GM19463 (cell line): ENCODE measurements at regions not wholly inside any gene's neighbourhood (a gene's known extent, or its start where the extent isn't known, plus 50 kb on each side); places are given as distances from the start of the nearest gene placed in this dataset.

Experiments
- ATAC-seq: cut with Tn5 transposase; IDR thresholded peaks from one replicate; pipeline ENCODE4 v1.9.1; 2021; ENCODE audit warnings: mild to moderate bottlenecking, moderate library complexity; ENCODE audit not compliant: unreplicated experiment

DNA sequence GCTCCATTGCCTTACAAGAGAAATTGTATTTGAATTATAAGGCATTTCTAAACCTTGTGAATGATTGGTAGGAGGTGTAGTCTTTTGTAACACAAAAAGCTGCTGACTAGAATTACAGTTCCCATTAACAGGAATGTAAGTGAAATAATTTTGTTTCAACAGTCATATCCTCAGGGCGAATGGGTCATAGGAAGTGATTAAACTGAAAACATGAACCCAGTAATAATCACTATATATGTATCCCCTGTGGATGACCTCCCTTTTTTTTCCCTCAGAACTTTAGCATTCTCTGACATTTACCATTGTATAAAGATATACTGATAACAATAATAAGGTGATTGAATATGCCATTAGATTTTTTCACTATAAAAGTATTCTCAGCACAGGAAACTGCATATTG lies 312.3 kb downstream of the ATP23 start:
- no peak for ATAC-seq

DNA sequence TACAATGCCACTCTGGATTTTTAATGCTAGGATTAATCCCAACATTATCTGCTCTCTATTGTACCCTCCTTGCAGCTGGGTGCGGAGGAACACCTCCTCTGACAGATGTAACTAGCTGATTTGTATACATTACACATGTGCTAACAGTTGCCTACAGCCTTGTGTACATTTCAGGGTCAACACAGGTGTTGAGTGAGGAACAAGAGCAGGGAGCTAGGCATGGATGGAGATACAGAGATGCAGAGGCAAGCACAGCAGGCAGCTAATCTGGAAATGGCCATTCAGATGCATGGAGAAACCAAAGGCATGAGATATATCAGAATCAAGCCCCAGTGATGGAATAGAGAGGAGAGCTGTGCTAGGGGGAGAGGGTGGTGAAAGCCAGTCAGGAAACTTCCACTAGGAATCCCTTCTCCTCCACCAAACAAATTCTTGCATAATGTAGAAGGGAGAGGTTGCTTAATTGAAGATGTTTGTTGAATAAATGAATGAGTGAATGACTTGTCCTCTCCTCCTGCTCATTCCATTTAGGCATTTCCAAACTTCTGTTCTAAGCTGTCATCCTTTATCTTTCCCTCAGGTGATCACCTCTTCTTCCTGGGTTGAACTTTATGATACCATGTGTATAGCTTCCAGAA lies 313.2 kb downstream of the ATP23 start:
- no peak for ATAC-seq

DNA sequence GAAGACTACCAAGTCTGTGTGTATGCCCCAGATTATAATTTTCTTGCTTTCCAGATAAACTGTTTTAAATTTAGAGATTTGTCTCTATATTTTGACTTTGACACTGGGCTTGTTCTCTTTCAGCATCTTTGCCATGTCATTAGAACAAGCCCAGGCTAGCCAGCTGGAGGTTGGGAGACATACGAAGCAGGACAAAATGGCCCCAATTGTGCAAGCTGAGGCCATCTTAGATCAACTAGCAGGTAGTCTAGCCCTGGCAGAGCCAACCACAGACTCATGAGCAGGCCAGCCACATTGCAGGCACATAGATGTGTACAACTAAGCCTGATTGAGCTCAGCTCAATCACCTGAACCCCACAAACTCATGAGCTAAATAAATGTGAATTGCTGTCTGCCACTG lies 321.4 kb downstream of the ATP23 start:
- no peak for ATAC-seq

DNA sequence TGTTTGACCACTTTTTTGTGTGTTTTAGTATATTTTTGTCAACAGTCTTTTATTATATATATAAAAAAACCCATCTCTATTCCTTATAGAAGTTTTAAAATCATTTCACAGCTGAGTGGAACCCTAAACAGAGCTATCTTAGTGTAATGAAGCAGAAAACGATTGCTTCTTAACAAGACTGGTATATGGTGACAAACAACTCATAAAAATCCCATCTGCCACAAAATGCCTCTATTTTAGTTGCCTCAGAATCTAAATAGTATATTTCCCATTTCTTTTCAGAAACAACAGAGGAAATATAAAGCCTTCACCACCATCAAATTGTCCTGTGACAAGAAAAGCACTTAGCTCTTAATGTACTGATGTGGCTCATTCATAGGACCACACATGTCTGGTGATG lies 322.4 kb downstream of the ATP23 start:
- no peak for ATAC-seq

DNA sequence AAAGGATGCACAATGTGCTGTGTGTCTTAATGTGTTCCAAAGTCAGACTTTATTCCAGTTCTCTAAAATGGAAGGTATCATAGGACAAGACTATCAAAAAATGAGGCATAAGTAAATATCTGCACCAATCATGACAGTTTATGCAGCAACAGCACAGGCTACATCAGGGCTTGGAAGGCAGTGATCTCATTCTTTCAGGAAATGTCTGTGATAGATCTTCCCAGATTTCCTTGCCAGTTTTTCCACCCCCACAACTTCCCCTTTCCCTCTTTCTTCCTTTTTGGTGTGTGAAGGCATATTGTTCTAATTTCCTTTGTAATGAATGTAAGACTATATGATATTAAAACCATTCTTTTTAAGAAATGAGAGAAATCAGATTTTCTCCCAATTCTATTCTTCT lies 326.7 kb downstream of the ATP23 start:
- ATAC-seq: no peak

DNA sequence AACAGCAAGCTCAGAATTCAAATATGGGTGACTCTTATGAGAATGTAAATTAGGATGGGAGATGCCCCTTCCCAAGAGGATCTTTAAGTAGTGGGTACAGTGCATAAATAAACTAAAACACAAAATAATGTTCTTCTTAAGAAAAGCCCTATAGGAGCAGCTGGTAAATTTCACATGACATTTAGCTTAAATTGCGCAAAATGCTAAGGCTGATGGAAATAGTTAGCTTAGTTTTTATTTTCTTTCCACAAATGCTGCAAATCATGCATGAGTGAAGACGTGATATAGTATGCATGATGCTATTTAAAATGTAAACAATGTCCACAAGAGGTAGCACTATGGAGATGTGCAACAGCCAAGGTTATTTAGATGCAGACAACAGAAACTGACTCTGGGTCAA lies 328.1 kb downstream of the ATP23 start:
- no peak for ATAC-seq

DNA sequence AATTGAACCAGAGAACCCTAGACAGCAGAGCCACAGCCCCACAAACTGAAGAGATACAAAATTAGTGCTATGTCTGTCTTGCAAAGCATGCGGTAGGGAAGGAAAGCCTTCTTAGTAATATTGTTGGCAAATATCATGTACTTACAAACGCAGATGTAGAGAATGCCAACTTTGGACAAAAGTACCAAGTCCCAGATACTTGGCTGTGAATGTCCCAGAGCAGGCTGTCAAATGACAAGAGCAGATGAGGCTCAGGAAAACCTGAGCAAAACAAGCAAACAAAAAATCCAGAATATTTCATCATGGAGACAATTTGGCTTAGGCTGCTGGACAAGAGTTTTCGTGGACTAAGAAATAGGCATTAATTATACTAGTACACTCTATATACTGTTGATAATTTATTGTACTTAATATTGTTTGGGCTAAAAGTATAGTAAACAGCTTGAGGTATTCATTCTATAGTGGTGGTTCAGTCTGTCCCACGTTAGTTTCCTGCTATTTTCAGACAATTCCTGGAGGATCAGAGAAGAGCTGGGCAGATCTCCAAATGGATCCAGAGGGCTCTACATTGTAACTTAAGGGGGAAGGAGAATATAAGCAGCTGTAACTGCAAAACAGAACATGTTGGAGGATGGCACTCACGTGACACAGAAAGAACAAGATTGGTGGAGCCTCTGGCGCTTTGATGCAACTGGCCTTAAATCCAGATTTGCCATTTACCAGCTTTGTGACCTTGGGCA lies 329.8 kb downstream of the ATP23 start:
- no peak for ATAC-seq

DNA sequence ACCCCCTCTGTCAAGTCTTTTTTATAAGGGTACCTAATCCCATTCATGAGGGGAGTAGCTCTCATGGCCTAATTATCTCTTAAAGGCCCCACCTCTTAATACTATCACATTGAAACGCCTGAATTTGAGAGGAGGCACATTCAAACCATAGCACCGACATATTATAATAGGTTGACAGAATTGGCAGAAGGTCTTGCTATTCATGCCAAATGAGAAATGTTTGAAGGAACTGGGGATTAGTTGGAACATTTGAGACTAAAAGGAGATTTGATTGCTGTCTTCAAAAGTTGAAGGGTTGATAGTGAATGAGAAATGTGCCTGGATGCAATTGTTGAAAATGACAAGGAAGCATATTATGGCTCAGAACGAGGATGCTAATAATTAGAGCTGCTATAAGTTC lies 331.1 kb downstream of the ATP23 start:
- ATAC-seq: no peak

DNA sequence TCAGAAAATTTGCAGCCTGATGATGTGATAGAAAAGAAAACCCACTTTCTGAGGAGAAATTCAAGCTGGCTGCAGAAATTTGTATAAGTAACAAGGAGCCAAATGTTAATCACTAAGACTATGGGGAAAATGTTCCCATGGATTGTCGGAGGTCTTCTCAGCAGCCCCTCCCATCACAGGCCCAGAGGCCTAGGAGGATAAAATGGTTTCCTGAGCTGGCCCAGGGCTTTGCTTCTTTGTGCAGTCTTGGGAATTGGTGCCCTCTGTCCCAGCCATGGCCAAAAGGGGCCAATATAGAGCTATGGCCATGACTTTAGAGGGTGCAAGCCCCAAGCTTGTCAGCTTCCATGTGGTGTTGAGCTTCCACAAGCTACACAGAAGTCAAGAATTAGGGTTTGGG lies 335.9 kb downstream of the ATP23 start:
- ATAC-seq: no peak

DNA sequence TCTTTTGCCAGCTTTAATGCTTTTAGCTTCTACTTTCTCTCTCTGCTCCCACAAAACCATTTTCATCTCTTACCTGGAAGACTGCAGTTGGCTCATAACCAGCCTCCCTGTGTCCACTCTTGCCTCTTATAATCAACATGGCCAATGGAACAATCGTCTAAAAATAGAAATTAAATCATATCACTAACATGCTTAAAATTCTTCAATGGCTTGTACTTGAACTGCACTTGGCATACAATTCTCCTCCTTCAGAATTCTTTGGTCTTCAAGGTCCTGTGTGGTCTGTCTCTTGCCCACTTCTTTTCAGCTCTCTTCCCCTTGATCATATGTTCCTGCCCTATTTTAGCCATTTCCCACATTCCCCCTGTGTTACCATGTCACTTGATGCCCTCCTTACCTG lies 342.2 kb downstream of the ATP23 start:
- ATAC-seq: no peak

DNA sequence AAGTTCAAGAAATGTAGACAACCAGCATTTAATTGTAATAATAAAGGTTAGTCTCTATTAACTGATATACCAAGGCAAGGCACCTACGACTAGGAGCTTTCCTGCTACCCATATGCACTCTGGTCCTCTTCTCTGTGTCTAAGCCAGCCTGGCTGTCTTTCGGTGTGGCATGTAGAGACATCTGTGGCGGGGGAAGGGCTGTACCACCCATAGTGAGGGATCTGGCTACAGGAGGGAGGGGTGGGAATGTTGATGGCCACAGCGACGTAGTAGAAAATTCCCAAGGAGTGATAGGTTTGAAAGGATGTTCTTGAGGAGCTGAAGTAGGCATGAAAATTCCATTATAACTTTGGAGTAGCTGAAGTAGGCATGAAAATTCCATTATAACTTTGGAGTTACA lies 344.2 kb downstream of the ATP23 start:
- ATAC-seq: no peak

DNA sequence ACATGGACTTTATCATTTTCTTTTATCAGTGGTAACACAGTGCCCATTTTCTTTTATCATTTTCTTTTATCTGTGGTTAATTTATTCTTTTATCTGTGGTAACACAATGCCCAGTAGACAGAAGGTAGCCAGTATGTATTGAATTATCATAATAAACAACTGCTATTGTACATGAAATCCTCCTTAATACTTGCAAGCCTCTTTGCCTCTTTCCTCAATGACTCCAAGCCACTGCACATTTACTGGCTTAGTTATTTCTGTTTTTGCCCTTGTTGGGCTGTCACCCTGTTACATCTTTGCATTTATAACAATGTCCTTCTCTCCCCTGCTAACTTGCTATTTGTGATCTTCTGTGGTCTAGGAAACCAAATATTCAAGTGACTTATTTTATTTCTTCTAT lies 345.0 kb downstream of the ATP23 start:
- no peak for ATAC-seq

DNA sequence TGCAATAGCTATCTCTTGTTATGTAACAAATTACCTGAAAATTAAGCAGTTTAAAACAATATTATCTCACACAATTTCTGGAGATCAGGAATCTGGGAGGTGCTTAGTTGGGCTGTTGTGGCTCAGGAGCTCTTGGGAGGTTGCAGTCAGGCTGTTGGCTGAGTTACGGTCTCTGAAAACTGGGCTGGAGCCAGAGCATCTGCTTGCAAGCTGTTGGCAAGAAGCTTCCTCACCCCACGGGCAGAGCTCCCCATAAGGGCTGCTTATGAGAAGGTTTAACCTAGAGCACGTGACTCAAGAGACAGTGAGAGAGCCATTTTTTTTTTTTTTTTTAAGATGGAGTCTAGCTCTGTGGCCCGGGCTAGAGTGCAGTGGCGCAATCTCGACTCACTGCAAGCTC lies 346.8 kb downstream of the ATP23 start:
- ATAC-seq: no peak

DNA sequence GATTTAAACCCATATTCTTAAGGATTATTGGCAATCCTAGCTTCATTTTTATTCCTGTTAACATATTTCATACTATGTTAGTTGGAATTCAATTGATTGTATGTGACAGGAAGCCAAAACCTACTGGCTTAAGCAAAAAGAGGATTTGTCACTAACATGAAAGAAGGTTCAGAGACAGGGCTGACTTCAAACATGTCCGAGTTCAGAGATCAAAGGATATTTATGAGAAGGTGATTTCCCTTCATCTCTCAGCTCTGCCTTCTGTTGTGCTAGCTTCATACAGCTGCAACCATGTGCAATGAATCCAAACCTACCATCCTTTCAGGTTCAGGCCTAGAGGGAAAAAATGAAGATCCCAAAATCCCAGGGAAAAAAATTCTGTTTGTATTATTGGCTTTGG lies 349.7 kb downstream of the ATP23 start:
- no peak for ATAC-seq

DNA sequence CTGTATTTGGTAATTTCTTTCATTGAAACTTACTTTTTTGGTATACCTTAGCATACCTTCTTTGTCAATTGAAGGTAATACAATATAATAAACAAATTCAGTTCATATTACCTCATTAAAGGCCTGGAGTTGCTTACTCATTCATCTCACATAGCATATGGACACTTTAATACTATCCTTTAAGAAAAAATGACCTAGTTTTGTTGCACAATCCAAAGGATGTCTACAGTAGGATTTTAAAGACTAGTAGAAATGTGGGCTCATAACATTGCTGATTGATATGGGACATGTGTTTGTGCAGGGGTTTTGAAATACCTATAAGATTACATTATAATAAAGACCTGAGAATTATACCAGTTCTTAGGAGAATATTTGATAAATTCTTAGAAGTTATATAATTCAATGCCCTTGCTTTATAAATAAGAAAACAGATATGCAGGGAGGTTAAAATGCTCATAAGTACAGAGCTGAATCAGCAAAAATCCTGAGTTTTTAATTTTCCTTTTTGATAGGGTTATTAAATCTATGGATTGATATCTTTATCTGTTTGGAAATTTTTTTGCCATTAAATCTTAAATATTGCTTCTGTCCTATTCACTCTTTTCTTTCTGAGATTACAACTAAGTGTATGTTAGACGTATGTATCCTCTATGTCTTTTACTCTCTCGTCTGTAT lies 352.1 kb downstream of the ATP23 start:
- ATAC-seq: no peak

DNA sequence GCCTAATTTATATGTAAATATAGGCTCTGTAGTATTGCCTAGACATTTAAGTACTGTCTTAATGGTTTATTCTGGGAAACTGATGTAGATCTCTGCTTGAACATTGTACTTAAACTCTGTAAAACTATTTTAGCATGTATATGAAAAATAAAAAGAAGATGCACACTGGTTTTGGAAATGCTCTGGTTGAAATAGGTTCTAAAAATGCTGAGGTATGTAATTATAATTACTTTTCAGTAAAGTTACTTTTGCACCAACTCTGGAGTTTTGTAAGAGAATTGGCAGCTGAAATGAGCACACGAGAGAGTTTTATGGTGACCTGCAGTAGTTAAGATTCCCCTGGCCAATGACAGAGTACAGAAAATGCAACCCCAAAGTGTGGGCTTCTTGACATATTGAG lies 353.9 kb downstream of the ATP23 start:
- no peak for ATAC-seq

DNA sequence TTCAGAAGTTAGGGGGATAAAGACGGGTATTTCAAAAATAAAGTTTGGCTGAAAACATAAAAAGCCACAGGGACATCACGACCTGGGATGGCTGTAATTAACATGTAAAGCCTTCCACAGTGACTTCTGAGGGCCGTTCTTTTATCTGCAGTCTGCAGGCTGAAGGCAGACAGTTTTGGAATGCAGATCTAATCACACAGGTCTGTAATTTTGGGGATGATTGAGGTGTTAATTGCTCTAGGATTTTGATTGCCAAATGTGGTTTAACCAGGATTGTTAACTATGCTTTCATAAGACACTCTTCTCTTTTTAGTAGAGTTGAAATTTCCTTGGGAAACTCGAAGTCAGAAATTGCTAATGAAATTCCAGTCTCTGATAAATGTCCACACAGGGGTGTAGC lies 355.5 kb downstream of the ATP23 start:
- ATAC-seq: no peak

DNA sequence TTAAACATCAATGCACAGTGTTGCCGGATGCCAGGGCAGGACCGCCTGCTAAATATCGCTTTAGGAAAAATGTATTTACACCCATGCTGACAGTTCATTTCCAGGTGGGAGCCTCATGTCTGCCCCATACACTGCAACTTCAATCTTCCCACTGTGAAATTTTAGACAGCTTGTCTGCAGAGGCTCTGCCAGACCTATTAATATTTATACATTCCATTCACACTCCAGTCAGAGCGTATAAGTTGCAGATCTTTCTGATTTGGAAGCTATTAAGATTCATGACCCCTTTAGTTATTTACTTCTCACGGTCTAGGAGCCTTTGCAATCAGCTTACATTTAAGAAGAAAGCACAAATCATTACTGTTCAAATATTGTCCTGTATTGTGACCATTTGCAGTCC lies 357.4 kb downstream of the ATP23 start:
- ATAC-seq: no peak

DNA sequence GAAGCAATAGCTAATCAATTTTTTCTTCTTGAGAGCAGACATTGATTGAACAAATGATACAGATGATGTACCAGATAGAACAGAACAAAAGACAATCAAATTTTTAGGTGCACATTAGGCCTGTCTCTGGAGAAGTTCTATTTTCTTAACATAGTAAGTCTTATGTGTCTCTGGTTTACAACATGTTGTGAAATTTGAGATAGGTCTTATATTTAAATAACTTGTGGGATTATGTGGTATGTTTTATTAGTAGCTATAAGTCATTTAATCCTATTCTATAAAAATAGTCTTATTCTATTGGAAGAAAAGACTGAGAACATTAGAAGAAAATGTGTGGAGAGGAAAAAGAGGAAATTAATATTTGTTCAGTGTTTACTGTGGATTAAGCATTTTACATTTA lies 358.0 kb downstream of the ATP23 start:
- ATAC-seq: no peak

DNA sequence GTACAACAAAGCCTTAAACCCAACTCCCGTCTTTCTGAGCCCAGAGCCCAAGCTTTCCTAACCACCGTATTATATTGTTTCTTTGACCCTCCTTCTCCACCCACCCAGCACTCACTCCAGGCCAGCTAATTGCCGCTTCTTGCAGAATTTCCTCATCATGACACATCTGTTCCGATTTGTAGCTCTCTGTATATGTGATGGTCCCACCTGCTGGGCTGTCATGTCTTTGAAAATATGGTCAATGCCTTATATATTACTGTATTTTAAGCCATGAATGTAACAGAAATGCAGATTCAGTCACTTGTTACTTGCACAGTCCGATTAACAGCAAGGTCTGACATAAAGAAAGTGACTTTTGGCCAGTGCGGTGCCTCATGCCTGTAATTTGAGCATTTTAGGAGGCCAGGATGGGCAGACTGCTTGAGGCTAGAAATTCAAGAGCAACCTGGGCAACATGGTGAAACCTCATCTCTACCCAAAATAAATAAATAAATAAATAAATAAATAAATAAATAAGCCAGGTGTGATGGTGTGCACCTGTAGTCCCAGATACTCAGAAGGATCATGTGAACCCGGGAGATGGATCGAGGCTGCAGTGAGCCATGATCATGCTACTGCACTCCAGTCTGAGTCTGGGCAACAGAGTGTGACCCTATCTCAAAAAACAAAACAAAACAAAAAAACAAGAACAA lies 359.8 kb downstream of the ATP23 start:
- ATAC-seq: no peak

DNA sequence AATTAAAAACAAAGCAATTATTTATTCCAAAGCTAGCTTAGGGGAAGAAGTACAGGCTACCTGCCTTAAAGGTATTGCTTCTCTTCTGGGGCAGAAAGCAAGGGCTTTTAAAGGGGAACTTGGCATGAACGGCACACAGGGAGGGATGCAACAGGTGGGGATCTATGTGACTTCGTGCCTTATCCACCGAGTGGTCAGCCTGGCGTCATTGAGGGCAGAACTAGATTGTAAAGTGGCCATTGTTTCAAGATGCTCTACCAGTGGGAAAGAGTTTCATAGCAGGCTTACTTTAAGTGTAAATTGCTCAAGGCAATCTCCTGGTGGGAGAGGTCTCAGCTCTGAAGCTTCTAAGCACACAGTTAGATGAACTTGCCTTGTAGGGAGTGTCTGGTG lies 360.4 kb downstream of the ATP23 start:
- no peak for ATAC-seq

DNA sequence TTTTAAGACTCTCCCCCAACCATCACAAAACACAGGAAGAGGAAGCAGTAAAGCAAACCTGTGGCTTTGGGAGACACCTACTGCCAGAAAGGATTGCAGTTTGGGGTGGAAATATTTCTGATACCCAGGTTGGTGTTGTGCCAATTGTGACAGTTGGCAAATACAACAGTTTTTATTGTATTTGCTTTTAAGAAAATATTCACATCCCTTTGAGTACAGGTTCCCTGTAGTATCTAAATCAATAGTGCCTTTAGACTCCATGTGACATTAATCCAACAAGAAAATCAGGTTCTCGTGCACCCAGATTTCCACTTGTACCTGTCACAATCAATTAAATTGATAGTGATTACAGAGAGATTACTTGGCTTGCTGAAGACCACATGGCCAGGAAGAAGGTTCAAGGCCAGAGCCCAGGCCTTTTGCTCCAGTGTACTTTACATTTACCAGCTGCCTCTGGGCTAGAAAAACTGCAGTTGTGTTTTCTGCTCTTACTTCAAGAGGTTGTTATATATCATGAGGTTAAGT lies 361.2 kb downstream of the ATP23 start:
- ATAC-seq: no peak
